ENCODE measurements at regions not wholly inside any gene's neighbourhood (a gene's known extent, or its start where the extent isn't known, plus 50 kb on each side); places are given as distances from the start of the nearest gene placed in this dataset.

DNA sequence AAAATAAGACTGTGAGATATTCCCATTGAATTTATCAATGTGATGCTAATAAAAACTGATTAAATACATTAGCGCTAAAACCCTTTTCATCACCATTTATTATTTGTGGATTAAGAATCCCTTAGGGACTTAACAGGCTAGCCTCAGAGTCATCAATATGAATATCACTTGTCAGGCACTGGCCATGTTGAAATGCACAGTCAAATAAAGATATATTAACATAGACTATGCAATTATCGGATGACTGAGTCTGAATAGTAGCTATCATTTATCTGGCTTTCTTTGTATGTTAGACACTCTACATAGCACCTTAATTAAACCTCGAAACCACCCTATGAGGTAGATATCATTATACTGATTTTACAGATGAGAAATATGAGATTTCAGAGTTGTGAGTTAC lies 213.6 kb downstream of the RDH14 start:
- TF ChIP-seq, protein P1, sequence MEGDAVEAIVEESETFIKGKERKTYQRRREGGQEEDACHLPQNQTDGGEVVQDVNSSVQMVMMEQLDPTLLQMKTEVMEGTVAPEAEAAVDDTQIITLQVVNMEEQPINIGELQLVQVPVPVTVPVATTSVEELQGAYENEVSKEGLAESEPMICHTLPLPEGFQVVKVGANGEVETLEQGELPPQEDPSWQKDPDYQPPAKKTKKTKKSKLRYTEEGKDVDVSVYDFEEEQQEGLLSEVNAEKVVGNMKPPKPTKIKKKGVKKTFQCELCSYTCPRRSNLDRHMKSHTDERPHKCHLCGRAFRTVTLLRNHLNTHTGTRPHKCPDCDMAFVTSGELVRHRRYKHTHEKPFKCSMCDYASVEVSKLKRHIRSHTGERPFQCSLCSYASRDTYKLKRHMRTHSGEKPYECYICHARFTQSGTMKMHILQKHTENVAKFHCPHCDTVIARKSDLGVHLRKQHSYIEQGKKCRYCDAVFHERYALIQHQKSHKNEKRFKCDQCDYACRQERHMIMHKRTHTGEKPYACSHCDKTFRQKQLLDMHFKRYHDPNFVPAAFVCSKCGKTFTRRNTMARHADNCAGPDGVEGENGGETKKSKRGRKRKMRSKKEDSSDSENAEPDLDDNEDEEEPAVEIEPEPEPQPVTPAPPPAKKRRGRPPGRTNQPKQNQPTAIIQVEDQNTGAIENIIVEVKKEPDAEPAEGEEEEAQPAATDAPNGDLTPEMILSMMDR (IDR thresholded peaks at IDR 0.05): no peak
- TF ChIP-seq, protein P2, sequence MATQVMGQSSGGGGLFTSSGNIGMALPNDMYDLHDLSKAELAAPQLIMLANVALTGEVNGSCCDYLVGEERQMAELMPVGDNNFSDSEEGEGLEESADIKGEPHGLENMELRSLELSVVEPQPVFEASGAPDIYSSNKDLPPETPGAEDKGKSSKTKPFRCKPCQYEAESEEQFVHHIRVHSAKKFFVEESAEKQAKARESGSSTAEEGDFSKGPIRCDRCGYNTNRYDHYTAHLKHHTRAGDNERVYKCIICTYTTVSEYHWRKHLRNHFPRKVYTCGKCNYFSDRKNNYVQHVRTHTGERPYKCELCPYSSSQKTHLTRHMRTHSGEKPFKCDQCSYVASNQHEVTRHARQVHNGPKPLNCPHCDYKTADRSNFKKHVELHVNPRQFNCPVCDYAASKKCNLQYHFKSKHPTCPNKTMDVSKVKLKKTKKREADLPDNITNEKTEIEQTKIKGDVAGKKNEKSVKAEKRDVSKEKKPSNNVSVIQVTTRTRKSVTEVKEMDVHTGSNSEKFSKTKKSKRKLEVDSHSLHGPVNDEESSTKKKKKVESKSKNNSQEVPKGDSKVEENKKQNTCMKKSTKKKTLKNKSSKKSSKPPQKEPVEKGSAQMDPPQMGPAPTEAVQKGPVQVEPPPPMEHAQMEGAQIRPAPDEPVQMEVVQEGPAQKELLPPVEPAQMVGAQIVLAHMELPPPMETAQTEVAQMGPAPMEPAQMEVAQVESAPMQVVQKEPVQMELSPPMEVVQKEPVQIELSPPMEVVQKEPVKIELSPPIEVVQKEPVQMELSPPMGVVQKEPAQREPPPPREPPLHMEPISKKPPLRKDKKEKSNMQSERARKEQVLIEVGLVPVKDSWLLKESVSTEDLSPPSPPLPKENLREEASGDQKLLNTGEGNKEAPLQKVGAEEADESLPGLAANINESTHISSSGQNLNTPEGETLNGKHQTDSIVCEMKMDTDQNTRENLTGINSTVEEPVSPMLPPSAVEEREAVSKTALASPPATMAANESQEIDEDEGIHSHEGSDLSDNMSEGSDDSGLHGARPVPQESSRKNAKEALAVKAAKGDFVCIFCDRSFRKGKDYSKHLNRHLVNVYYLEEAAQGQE (IDR thresholded peaks at IDR 0.05): no peak
- TF ChIP-seq KDM5A (IDR thresholded peaks at IDR 0.05): no peak
